SK-N-SH (cell line): ENCODE measurements at regions not wholly inside any gene's neighbourhood (a gene's known extent, or its start where the extent isn't known, plus 50 kb on each side); places are given as distances from the start of the nearest gene placed in this dataset.

ENCODE experiments used
- CTCF ChIA-PET: fragments of 300-600, 350-600 bp; formaldehyde crosslinking; extraction: SDS; loops from one replicate; lab custom pipeline; 2021; lab: Yijun Ruan, JAX
- POLR2A ChIA-PET: fragments of 350-600 bp; sonication (Branson Sonifier 250); formaldehyde crosslinking; extraction: SDS; loops from one replicate; lab custom pipeline; 2020; ENCODE audit warnings: antibody characterized with exemption, inconsistent platforms; lab: Yijun Ruan, JAX
- DNase-seq: peaks from one replicate; pipeline ENCODE4 v3.0.0; 2012
- H2AFZ ChIP-seq: fragments of 200-600 bp; sonication (generic); 2 replicates; pipeline ENCODE4 v1.8.1; 2016; ENCODE audit warnings: antibody characterized with exemption, mild to moderate bottlenecking, low read depth
- H3F3A ChIP-seq: fragments of 200-600 bp; sonication (generic); replicated peaks from 2 replicates; pipeline ENCODE3; 2016; ENCODE audit warnings: antibody characterized with exemption, mild to moderate bottlenecking; ENCODE audit not compliant: insufficient read depth
- H3K27ac ChIP-seq, 2 experiments: fragments of 200-500 bp in 1 of 2; fragments of 200-600 bp in 1 of 2; sonication (Bioruptor generic) in 1 of 2; sonication (generic), shearing (Covaris generic) in 1 of 2; 2 replicates each; pipeline versions ENCODE4 v1.5.1 to v1.6.1; 2014 to 2016; ENCODE audit warnings: low read depth in 2 of 2, inconsistent platforms in 1 of 2, low read length in 1 of 2, mild to moderate bottlenecking in 1 of 2, mixed read lengths in 1 of 2
- H3K27me3 ChIP-seq: fragments of 200-600 bp; sonication (generic), shearing (Covaris generic); 2 replicates; pipeline ENCODE4 v1.6.1; 2016; ENCODE audit warnings: mixed run types; ENCODE audit not compliant: insufficient read depth
- H3K36me3 ChIP-seq, 2 experiments: fragments of 200-500 bp in 1 of 2; fragments of 200-600 bp in 1 of 2; sonication (Bioruptor generic) in 1 of 2; sonication (generic) in 1 of 2; replicated peaks in 1 of 2; 2 replicates each; pipeline versions ENCODE3 to v1.5.1; 2014 to 2016; ENCODE audit warnings: low read length in 1 of 2, mild to moderate bottlenecking in 1 of 2; ENCODE audit not compliant: insufficient read depth in 2 of 2, control insufficient read depth in 1 of 2
- H3K4me1 ChIP-seq, 2 experiments: fragments of 200-500 bp in 1 of 2; fragments of 200-600 bp in 1 of 2; sonication (Bioruptor generic) in 1 of 2; sonication (generic), shearing (Covaris generic) in 1 of 2; 2 replicates each; pipeline versions ENCODE4 v1.5.1 to v1.6.1; 2014 to 2016; ENCODE audit warnings: low read depth in 1 of 2, low read length in 1 of 2, mixed run types in 1 of 2; ENCODE audit not compliant: insufficient read depth in 2 of 2, control insufficient read depth in 1 of 2
- H3K4me2 ChIP-seq: fragments of 200-600 bp; sonication (generic), shearing (Covaris generic); 2 replicates; pipeline ENCODE4 v1.6.1; 2017; ENCODE audit warnings: mixed run types
- H3K4me3 ChIP-seq, 2 experiments: fragments of 200-500 bp in 1 of 2; fragments of 200-600 bp in 1 of 2; sonication (Bioruptor generic) in 1 of 2; sonication (generic), shearing (Covaris generic) in 1 of 2; 2 replicates each; pipeline versions ENCODE4 v1.5.1 to v1.8.1; 2014 to 2016; ENCODE audit warnings: low read depth in 2 of 2, inconsistent platforms in 1 of 2, low read length in 1 of 2, mild to moderate bottlenecking in 1 of 2, mixed read lengths in 1 of 2, moderate library complexity in 1 of 2
- H3K79me2 ChIP-seq: fragments of 200-600 bp; sonication (generic); 2 replicates; pipeline ENCODE4 v1.8.1; 2017; ENCODE audit warnings: mild to moderate bottlenecking; ENCODE audit not compliant: insufficient read depth
- H3K9ac ChIP-seq: fragments of 200-600 bp; sonication (generic); 2 replicates; pipeline ENCODE4 v1.6.1; 2017; ENCODE audit warnings: mixed run types
- H3K9me2 ChIP-seq: fragments of 200-600 bp; sonication (generic); 2 replicates; pipeline ENCODE4 v1.6.1; 2017; ENCODE audit warnings: mixed run types
- H3K9me3 ChIP-seq: fragments of 200-600 bp; sonication (generic); 2 replicates; pipeline ENCODE4 v1.6.1; 2017; ENCODE audit warnings: mixed run types, mild to moderate bottlenecking, moderate library complexity
- H4K20me1 ChIP-seq: fragments of 200-600 bp; sonication (generic); 2 replicates; pipeline ENCODE4 v1.6.1; 2017; ENCODE audit warnings: mild to moderate bottlenecking, mixed run types; ENCODE audit not compliant: insufficient read depth
- CHD2 ChIP-seq: fragments of 150-350 bp; IDR thresholded peaks from 2 replicates; pipeline ENCODE4 v1.6.1; 2018; ENCODE audit warnings: low read length; ENCODE audit not compliant: partially characterized antibody
- CTCF ChIP-seq: fragments of 200-600 bp; sonication (generic); IDR thresholded peaks from 2 replicates; pipeline ENCODE4 v1.6.1; 2017; ENCODE audit warnings: antibody characterized with exemption, mild to moderate bottlenecking, moderate library complexity
- ELF1 ChIP-seq: IDR thresholded peaks from 2 replicates; pipeline ENCODE4 v1.4.0; 2012
- EP300 ChIP-seq, 2 experiments: IDR thresholded peaks; 2 replicates each; pipeline versions ENCODE4 v1.4.0 to v1.6.1; 2012; ENCODE audit warnings: borderline replicate concordance in 1 of 2, low read depth in 1 of 2, low read length in 1 of 2
- EZH2phosphoT487 ChIP-seq: fragments of 200-600 bp; sonication (generic); IDR thresholded peaks from 2 replicates; pipeline ENCODE4 v1.6.1; 2017; ENCODE audit warnings: low read depth, mixed run types, mild to moderate bottlenecking, antibody characterized with exemption, moderate library complexity, borderline replicate concordance
- FOSL2 ChIP-seq: IDR thresholded peaks from 2 replicates; pipeline ENCODE4 v1.4.0; 2012; ENCODE audit warnings: low read depth, mild to moderate bottlenecking, moderate library complexity, borderline replicate concordance
- FOXJ3 ChIP-seq: sonication (generic); formaldehyde crosslinking; IDR thresholded peaks from 2 replicates; pipeline ENCODE4 v1.5.1; 2020; ENCODE audit warnings: mild to moderate bottlenecking, missing genetic modification reagents
- FOXM1 ChIP-seq: IDR thresholded peaks from 2 replicates; pipeline ENCODE4 v1.4.0; 2012; ENCODE audit warnings: low read depth, mild to moderate bottlenecking
- GABPA ChIP-seq: IDR thresholded peaks from 2 replicates; pipeline ENCODE4 v1.4.0; 2012; ENCODE audit warnings: low read depth, mild to moderate bottlenecking
- GATA2 ChIP-seq: sonication (generic); formaldehyde crosslinking; IDR thresholded peaks from 2 replicates; pipeline ENCODE4 v1.5.0; 2020; ENCODE audit warnings: mild to moderate bottlenecking, missing genetic modification reagents
- IRF3 ChIP-seq: fragments of 150-350 bp; IDR thresholded peaks from 2 replicates; pipeline ENCODE4 v1.6.1; 2016; ENCODE audit warnings: mild to moderate bottlenecking, low read depth, low read length
- JUND ChIP-seq: IDR thresholded peaks from 2 replicates; pipeline ENCODE4 v1.4.0; 2012
- MAX ChIP-seq: IDR thresholded peaks from 2 replicates; pipeline ENCODE4 v1.4.0; 2012; ENCODE audit warnings: low read depth
- NRF1 ChIP-seq: IDR thresholded peaks from 2 replicates; pipeline ENCODE4 v1.6.1; 2012; ENCODE audit warnings: low read depth, mild to moderate bottlenecking, low read length
- POLR2AphosphoS5 ChIP-seq: IDR thresholded peaks from 2 replicates; pipeline ENCODE4 v1.6.1; 2012; ENCODE audit warnings: low read depth, low read length
- RAD21 ChIP-seq: IDR thresholded peaks from 2 replicates; pipeline ENCODE4 v1.6.1; 2012; ENCODE audit warnings: mild to moderate bottlenecking, low read length
- RCOR1 ChIP-seq: fragments of 150-350 bp; IDR thresholded peaks from 2 replicates; pipeline ENCODE4 v1.6.1; 2017; ENCODE audit warnings: antibody characterized with exemption, low read length
- SIN3A ChIP-seq: IDR thresholded peaks from 2 replicates; pipeline ENCODE4 v1.6.1; 2012; ENCODE audit warnings: low read depth, mild to moderate bottlenecking, low read length, moderate library complexity, borderline replicate concordance
- TEAD4 ChIP-seq: IDR thresholded peaks from 2 replicates; pipeline ENCODE4 v1.4.0; 2012; ENCODE audit warnings: mild to moderate bottlenecking, borderline replicate concordance; ENCODE audit not compliant: insufficient read depth
- USF2 ChIP-seq: fragments of 150-350 bp; IDR thresholded peaks from 2 replicates; pipeline ENCODE4 v1.6.1; 2017; ENCODE audit warnings: antibody characterized with exemption, low read length, low read depth, borderline replicate concordance
- YY1 ChIP-seq: IDR thresholded peaks from 2 replicates; pipeline ENCODE4 v1.4.0; 2012; ENCODE audit warnings: low read depth, mild to moderate bottlenecking
- WGBS: methylation state at CpG from one replicate; pipeline ENCODE4 v1.1.6; 2017; ENCODE audit warnings: low lambda C conversion rate; 5-methylcytosine and 5-hydroxymethylcytosine counted together

- H4K20me1 ChIP-seq = no peaks in the 10 kb centered on the region
- no peak overlapping the region for H2AFZ ChIP-seq
- DNase-seq = no peak
- H3K4me3 ChIP-seq = no peak overlapping the region
- no peak overlapping the region for H3K4me2 ChIP-seq
- H3K79me2 ChIP-seq = no peaks in the 10 kb centered on the region
- no peaks in the 10 kb centered on the region for H3K9me2 ChIP-seq
- CTCF ChIA-PET = no interaction called here
- H3K27me3 ChIP-seq = no peaks in the 10 kb centered on the region
- no peaks in the 10 kb centered on the region for H3F3A ChIP-seq
- TF ChIP-seq RCOR1 (no peak), TEAD4 (no peak), FOXJ3 (CRISPR knock-in tag) (no peak), CTCF (no peak), JUND (no peak), USF2 (no peak), FOSL2 (no peak), FOXM1 (no peak), IRF3 (no peak), GATA2 (CRISPR knock-in tag) (no peak), RAD21 (no peak), SIN3A (no peak), POLR2AphosphoS5 (no peak), EP300 (IDR thresholded peaks at IDR 0.05; ENCODE audit: borderline replicate concordance in 1 of 2, low read depth in 1 of 2, low read length in 1 of 2) (no peak), NRF1 (no peak)
- POLR2A ChIA-PET = no interaction called here
- WGBS = 20% methylated on average over 3 of the region's 3 CpGs
- no peak overlapping the region for H3K9ac ChIP-seq
- H3K9me3 ChIP-seq = peaks cover 5% of the 10 kb centered on the region; the same call in 1 of the 2 replicates
- no peak overlapping the region for H3K27ac ChIP-seq
- no peaks in the 10 kb centered on the region for H3K4me1 ChIP-seq
- H3K36me3 ChIP-seq = no peaks in the 10 kb centered on the region
Observed at GRCh38 chr1:242629396-242629795, 104.9 kb upstream of the PLD5 start.

GRCh38 chr1:242623756-242624155 is 99.3 kb upstream of the PLD5 start:
- H3K9me3 ChIP-seq = no peaks in the 10 kb centered on the region
- H3K79me2 ChIP-seq = no peaks in the 10 kb centered on the region
- H3K4me1 ChIP-seq = no peaks in the 10 kb centered on the region
- H3F3A ChIP-seq = no peaks in the 10 kb centered on the region
- ChIA-PET POLR2A (no interaction called here), CTCF (interaction anchor here (1.7 kb wide), 1 partner anchor 702 kb away, joined by 3 read pairs; no protein-coding TSS in a partner anchor)
- no peak for TF ChIP-seq RCOR1
- TF ChIP-seq EZH2phosphoT487 = no peak
- no peak for TF ChIP-seq TEAD4
- TF ChIP-seq CHD2 = no peak
- TF ChIP-seq ELF1 = no peak
- no peak for TF ChIP-seq YY1
- no peak for TF ChIP-seq RAD21
- TF ChIP-seq POLR2AphosphoS5 = no peak
- no peak for TF ChIP-seq MAX
- no peak for TF ChIP-seq GABPA
- H3K9ac ChIP-seq = no peak overlapping the region
- no peak overlapping the region for H3K4me2 ChIP-seq
- no peak for DNase-seq
- no peak overlapping the region for H3K27ac ChIP-seq
- H3K36me3 ChIP-seq = no peaks in the 10 kb centered on the region
- no peaks in the 10 kb centered on the region for H4K20me1 ChIP-seq
- 38% methylated on average over 5 of the region's 5 CpGs for WGBS
- no peak overlapping the region for H2AFZ ChIP-seq
- no peak overlapping the region for H3K4me3 ChIP-seq
- no peaks in the 10 kb centered on the region for H3K27me3 ChIP-seq
- no peaks in the 10 kb centered on the region for H3K9me2 ChIP-seq
